LNCaP clone FGC (cell line): ENCODE measurements at regions not wholly inside any gene's neighbourhood (a gene's known extent, or its start where the extent isn't known, plus 50 kb on each side); places are given as distances from the start of the nearest gene placed in this dataset.

Source experiments
- DNase-seq: peaks from one replicate; pipeline ENCODE4 v3.0.0-alpha.2; 2011; ENCODE audit warnings: low read depth
- H3K4me3 ChIP-seq: 2 replicates; pipeline ENCODE4 v1.5.1; 2011; ENCODE audit warnings: mild to moderate bottlenecking, low read depth, low read length, control low read depth
- TF ChIP-seq, protein P1 (sequence below): IDR thresholded peaks from 2 replicates; pipeline ENCODE4 v1.5.1; 2012; ENCODE audit warnings: mild to moderate bottlenecking; ENCODE audit not compliant: control insufficient read depth, insufficient read depth; ENCODE audit errors: extremely low read depth

DNA sequence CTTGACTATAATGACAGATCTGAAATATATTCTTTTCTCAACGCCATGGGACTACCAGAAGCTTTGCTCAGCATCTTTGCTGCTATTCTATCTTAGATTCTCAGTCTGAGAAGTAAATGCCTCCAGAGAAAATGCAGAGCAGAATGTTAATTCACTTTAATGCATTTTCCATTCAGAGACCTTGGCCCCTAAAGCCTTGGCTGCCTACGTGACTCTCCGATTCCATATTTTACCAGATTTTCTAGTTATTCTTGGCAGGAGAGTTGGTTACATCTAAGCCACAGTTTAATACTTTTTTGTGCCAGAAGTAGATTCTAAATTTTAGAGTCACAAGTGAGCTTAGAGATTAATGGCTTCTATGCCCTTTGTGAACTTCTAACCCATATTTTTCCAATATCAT, 837.1 kb upstream of the POU3F3 start:
- TF ChIP-seq, protein P1, sequence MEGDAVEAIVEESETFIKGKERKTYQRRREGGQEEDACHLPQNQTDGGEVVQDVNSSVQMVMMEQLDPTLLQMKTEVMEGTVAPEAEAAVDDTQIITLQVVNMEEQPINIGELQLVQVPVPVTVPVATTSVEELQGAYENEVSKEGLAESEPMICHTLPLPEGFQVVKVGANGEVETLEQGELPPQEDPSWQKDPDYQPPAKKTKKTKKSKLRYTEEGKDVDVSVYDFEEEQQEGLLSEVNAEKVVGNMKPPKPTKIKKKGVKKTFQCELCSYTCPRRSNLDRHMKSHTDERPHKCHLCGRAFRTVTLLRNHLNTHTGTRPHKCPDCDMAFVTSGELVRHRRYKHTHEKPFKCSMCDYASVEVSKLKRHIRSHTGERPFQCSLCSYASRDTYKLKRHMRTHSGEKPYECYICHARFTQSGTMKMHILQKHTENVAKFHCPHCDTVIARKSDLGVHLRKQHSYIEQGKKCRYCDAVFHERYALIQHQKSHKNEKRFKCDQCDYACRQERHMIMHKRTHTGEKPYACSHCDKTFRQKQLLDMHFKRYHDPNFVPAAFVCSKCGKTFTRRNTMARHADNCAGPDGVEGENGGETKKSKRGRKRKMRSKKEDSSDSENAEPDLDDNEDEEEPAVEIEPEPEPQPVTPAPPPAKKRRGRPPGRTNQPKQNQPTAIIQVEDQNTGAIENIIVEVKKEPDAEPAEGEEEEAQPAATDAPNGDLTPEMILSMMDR, result no peak
- no peak for DNase-seq
- no peak overlapping the region for H3K4me3 ChIP-seq

DNA sequence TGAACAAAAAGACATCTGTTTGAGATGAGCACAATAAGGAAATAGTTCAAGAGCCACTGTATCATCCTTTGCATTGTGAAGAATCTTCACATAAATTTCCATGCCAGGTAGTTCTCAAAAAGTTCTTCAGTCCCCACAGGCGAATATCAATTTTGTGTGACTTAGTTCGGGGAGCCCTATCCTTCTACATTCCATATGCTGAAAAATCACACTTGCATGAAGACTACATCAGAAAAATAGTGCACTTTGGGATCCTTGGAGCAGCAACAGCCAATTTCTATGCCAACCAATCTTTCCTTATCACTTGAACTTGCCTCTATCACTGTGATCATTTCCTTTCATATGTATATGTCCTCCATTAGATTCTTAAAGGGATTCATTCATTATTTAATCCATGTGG, 830.6 kb upstream of the POU3F3 start:
- TF ChIP-seq, protein P1, result no peak
- no peak for DNase-seq
- no peak overlapping the region for H3K4me3 ChIP-seq

DNA sequence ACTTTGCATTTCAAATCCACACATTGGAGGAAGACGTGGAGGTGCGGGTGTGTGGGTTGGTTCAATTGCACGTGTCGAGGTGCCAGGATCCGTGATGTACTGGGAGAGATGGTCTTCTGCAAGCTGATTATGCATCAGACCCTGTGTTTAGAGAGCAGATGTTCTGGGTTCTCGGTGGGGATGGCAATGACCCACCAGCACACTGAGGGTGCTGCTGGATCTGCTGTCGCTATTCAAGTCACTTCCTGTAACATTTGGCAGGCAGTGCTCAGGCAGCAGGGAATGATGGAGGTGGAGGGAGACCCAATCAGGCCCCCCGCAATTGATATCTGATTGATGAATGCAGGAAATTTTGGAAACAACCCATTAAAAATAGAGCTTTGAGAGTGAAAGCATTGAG, 830.1 kb upstream of the POU3F3 start:
- TF ChIP-seq, protein P1, result no peak
- H3K4me3 ChIP-seq, result no peak overlapping the region
- no peak for DNase-seq

DNA sequence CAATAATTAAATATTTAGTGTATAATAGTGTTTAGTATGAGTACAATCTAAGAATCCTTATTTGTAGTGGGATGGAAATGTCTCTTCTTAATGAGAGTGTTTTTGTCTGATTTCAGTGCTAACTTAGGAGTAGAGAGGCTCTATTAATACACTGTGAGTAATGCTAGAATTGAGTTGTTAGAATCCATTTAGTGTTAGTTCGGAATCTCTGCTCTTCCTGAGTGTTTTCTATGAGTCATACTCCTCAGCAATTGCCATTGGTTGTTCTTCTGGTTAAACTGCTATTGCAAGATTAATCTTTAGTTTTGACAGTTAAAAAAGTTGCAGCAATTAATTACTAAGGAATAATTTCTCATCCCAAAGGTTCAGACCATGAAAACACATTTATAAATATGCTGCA, 828.6 kb upstream of the POU3F3 start:
- TF ChIP-seq, protein P1, result no peak
- DNase-seq, result no peak
- H3K4me3 ChIP-seq, result no peak overlapping the region

DNA sequence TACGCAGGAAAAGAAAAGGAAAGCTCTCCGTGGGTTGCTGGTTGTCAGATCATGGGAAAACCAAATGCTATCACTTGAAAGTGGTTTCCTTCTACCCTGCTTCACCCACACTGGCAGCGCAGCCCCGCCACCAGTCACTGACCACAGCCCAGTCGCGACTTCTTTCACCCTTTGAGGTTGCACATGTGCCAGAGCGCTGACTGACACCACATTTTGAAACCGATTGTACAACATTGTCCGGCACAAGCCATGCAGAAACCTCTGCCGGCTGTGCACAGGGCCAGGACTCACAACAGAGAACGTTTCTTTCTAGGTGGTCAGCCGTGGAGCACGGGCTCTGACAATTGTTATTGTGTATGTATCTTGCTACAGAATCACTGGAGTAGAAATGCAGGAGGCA, 827.2 kb upstream of the POU3F3 start:
- no peak overlapping the region for H3K4me3 ChIP-seq
- no peak for DNase-seq
- TF ChIP-seq, protein P1, result no peak

DNA sequence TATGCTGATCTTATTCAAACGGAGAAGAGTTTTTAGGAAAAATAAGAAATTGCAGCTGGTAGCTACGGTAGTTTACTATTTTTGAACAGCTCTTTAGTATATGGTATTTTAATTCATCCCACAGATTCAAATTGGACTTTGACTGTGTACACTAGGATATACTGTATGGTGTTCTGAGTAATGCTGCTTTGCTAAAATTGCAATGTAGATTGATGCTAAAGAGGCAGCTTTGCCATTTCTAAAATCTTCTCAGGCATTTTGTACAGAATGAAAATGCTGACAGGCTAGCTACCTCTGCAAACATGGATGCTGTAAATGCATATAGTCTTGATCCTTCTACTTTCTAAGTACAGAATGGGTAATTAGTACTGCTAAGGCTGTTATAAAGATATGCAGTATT, 826.6 kb upstream of the POU3F3 start:
- DNase-seq, result no peak
- TF ChIP-seq, protein P1, result no peak
- no peak overlapping the region for H3K4me3 ChIP-seq

DNA sequence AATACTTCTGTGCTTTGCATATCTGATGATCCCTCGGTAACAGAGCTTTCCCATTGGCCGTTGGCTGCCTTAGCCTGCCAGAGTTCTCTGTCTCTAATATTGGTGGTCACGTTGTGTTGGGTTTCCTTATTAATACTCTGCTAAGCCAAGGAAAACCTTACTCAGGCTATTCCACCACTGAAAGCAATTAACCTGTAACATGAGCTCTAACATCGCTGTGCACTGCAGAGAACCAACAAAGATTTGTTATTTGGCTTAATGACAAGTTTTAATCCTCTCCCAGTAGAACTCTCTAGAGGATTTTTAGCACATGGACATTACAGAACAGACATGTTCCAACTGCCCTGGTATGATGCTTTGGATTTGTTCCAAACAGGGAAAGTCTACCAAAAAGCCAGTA, 825.9 kb upstream of the POU3F3 start:
- no peak overlapping the region for H3K4me3 ChIP-seq
- DNase-seq, result no peak
- TF ChIP-seq, protein P1, result no peak
